GM12892 (cell line): ENCODE measurements at regions not wholly inside any gene's neighbourhood (a gene's known extent, or its start where the extent isn't known, plus 50 kb on each side); places are given as distances from the start of the nearest gene placed in this dataset.

Experiments
- POLR2A ChIP-seq: IDR thresholded peaks from 2 replicates; pipeline ENCODE4 v1.6.1; 2011; ENCODE audit warnings: low read depth, low read length, control low read depth
- POLR2AphosphoS5 ChIP-seq: IDR thresholded peaks from 2 replicates; pipeline ENCODE4 v1.6.1; 2011; ENCODE audit warnings: low read depth, low read length, control low read depth
- TAF1 ChIP-seq: IDR thresholded peaks from 2 replicates; pipeline ENCODE4 v1.6.1; 2011; ENCODE audit warnings: low read depth, mild to moderate bottlenecking, control low read depth, low read length, borderline replicate concordance

DNA sequence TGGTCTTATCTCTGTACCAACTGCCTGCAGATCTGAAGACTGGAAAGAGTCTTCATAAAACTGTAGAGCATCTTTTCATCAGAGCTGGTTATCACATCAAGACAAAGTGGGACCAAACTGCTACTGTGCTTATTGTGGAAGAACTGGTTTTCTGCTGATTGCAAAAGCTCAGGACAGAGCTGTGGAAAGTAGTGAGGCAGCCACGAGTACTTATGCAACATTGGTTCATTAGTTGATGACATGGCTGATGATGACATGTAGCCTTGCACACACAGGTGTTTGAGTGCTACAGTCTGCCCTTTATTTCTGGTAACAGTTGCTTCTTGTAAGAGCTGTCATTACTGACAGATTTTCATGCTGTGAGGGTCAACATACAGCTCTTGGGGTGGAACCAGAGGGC, 185.4 kb upstream of the GUCY1A2 start:
- no peak for TF ChIP-seq POLR2A
- TF ChIP-seq POLR2AphosphoS5 = no peak
- TF ChIP-seq TAF1 = no peak
